MM.1S (cell line): ENCODE measurements at regions not wholly inside any gene's neighbourhood (a gene's known extent, or its start where the extent isn't known, plus 50 kb on each side); places are given as distances from the start of the nearest gene placed in this dataset.

ENCODE experiments used
- DNase-seq: peaks from one replicate; pipeline ENCODE4 v3.0.0-alpha.2; 2015
- H2AFZ ChIP-seq: fragments of 300-600 bp; sonication (generic); 2 replicates; pipeline ENCODE4 v1.6.0; 2016; ENCODE audit warnings: antibody characterized with exemption, low read length
- H3F3A ChIP-seq: fragments of 300-600 bp; sonication (generic); 2 replicates; pipeline ENCODE4 v1.6.1; 2016; ENCODE audit warnings: mild to moderate bottlenecking, antibody characterized with exemption, low read length, moderate library complexity, mixed read lengths; ENCODE audit not compliant: insufficient read depth
- H3K27ac ChIP-seq: fragments of 300-600 bp; sonication (generic); 2 replicates; pipeline ENCODE4 v1.5.1; 2016; ENCODE audit warnings: mild to moderate bottlenecking, low read length
- H3K27me3 ChIP-seq: fragments of 300-600 bp; sonication (generic); replicated peaks from 2 replicates; pipeline ENCODE4 v1.6.0; 2016; ENCODE audit warnings: low read length; ENCODE audit not compliant: insufficient read depth
- H3K36me3 ChIP-seq: fragments of 300-600 bp; sonication (generic); replicated peaks from 2 replicates; pipeline ENCODE4 v1.6.1; 2016; ENCODE audit warnings: mild to moderate bottlenecking, low read length, mixed read lengths; ENCODE audit not compliant: insufficient read depth
- H3K4me1 ChIP-seq: fragments of 300-600 bp; sonication (generic); 2 replicates; pipeline ENCODE4 v1.6.1; 2016; ENCODE audit warnings: low read length, mixed read lengths
- H3K4me2 ChIP-seq: fragments of 300-600 bp; sonication (generic); 2 replicates; pipeline ENCODE4 v1.6.0; 2016; ENCODE audit warnings: low read depth, low read length
- H3K4me3 ChIP-seq: fragments of 300-600 bp; sonication (generic); 2 replicates; pipeline ENCODE4 v1.5.1; 2016; ENCODE audit warnings: low read length, mixed read lengths
- H3K79me2 ChIP-seq: fragments of 300-600 bp; sonication (generic); 2 replicates; pipeline ENCODE4 v1.6.1; 2016; ENCODE audit warnings: mixed run types, low read length, mixed read lengths
- H3K9ac ChIP-seq: fragments of 300-600 bp; sonication (generic); 2 replicates; pipeline ENCODE4 v1.6.1; 2016; ENCODE audit warnings: low read length, mixed read lengths
- H3K9me2 ChIP-seq: fragments of 300-600 bp; sonication (generic); replicated peaks from 2 replicates; pipeline ENCODE4 v1.6.1; 2016; ENCODE audit warnings: mild to moderate bottlenecking, low read length, mixed read lengths; ENCODE audit not compliant: insufficient read depth
- H3K9me3 ChIP-seq: fragments of 300-600 bp; sonication (generic); replicated peaks from 2 replicates; pipeline ENCODE4 v1.6.1; 2016; ENCODE audit warnings: mild to moderate bottlenecking, low read length, mixed read lengths; ENCODE audit not compliant: insufficient read depth
- H4K20me1 ChIP-seq: fragments of 300-600 bp; sonication (generic); 2 replicates; pipeline ENCODE4 v1.6.1; 2016; ENCODE audit warnings: mild to moderate bottlenecking, low read length, moderate library complexity, mixed read lengths; ENCODE audit not compliant: insufficient read depth
- EZH2 ChIP-seq: fragments of 300-600 bp; sonication (generic); optimal IDR thresholded peaks from 2 replicates; pipeline ENCODE3; 2017; ENCODE audit warnings: low read depth, mild to moderate bottlenecking, antibody characterized with exemption, low read length, mixed read lengths
- EZH2phosphoT487 ChIP-seq: fragments of 300-600 bp; sonication (generic); IDR thresholded peaks from 2 replicates; pipeline ENCODE4 v1.6.1; 2018; ENCODE audit warnings: antibody characterized with exemption, low read length
- TF ChIP-seq, protein P1 (sequence below): fragments of 300-600 bp; sonication (generic); IDR thresholded peaks from 2 replicates; pipeline ENCODE4 v1.5.1; 2016; ENCODE audit warnings: antibody characterized with exemption, low read length, mixed read lengths

DNA sequence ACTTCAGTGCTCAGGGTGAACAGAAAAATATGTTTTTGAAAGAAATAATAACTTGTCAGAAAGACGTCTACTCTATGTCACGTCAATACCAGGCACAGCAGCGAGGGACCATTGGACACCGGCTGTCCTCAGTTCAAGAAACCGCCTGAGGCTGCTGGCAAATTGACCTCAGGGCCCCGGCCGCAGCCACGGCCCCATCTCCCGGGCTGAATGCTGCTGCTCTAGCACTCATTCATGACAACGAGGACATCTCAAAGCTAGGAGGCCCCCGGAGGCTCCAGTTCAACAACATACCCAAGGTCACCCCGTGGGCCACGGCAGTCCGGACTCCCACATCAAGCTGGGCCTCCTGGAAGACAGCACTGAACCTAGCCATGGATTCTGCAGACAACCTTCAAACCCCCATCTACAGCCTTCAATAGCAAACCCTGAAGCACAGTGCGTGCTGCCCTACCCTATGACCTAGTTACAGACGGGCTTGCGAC, 204.0 kb upstream of the NSMCE3 start:
- no peaks in the 10 kb centered on the region for H3K9me3 ChIP-seq
- no peak overlapping the region for H3K27ac ChIP-seq
- no peak overlapping the region for H3K9ac ChIP-seq
- no peak for DNase-seq
- no peaks in the 10 kb centered on the region for H3K27me3 ChIP-seq
- TF ChIP-seq EZH2 (no peak), EZH2phosphoT487 (no peak)
- TF ChIP-seq, protein P1, sequence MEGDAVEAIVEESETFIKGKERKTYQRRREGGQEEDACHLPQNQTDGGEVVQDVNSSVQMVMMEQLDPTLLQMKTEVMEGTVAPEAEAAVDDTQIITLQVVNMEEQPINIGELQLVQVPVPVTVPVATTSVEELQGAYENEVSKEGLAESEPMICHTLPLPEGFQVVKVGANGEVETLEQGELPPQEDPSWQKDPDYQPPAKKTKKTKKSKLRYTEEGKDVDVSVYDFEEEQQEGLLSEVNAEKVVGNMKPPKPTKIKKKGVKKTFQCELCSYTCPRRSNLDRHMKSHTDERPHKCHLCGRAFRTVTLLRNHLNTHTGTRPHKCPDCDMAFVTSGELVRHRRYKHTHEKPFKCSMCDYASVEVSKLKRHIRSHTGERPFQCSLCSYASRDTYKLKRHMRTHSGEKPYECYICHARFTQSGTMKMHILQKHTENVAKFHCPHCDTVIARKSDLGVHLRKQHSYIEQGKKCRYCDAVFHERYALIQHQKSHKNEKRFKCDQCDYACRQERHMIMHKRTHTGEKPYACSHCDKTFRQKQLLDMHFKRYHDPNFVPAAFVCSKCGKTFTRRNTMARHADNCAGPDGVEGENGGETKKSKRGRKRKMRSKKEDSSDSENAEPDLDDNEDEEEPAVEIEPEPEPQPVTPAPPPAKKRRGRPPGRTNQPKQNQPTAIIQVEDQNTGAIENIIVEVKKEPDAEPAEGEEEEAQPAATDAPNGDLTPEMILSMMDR, result no peak
- H3K4me3 ChIP-seq, result no peak overlapping the region
- no peaks in the 10 kb centered on the region for H3K9me2 ChIP-seq
- no peak overlapping the region for H2AFZ ChIP-seq
- H3K79me2 ChIP-seq, result no peaks in the 10 kb centered on the region
- H3F3A ChIP-seq, result no peaks in the 10 kb centered on the region
- no peaks in the 10 kb centered on the region for H3K36me3 ChIP-seq
- no peaks in the 10 kb centered on the region for H4K20me1 ChIP-seq
- no peak overlapping the region for H3K4me2 ChIP-seq
- H3K4me1 ChIP-seq, result no peaks in the 10 kb centered on the region

DNA sequence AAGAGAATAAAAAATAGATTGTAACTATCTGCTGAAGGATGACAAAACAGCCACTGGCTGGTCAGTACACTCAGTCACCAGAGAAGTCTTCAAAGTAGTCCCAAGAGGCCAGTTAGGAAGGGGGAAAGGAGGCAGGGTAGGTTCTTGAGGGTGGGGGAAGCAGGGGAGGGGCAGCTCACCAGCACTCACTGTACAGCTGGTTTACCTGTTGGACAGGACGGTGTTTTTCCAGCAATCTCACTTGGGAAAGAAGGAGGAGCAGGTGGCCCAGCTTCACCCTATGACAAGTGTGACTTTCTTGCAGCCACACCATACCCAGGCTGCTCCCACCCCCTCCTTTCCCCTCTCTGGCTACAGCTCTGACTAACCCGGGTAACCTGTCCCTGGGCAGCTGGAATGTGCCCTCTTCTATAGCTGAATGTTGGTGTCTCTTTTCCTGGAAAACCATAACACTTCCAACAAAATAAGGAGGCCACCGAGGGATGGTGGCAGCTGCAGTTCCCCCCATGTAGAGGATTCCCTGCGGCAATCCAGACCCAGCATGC, 203.4 kb upstream of the NSMCE3 start:
- H3K4me1 ChIP-seq, result no peaks in the 10 kb centered on the region
- H3K4me2 ChIP-seq, result no peak overlapping the region
- H3K36me3 ChIP-seq, result no peaks in the 10 kb centered on the region
- no peaks in the 10 kb centered on the region for H3F3A ChIP-seq
- no peaks in the 10 kb centered on the region for H4K20me1 ChIP-seq
- TF ChIP-seq EZH2, result no peak
- no peak for TF ChIP-seq EZH2phosphoT487
- TF ChIP-seq, protein P1, result no peak
- H3K27ac ChIP-seq, result no peak overlapping the region
- no peaks in the 10 kb centered on the region for H3K27me3 ChIP-seq
- no peaks in the 10 kb centered on the region for H3K9me3 ChIP-seq
- DNase-seq, result no peak
- no peaks in the 10 kb centered on the region for H3K79me2 ChIP-seq
- H2AFZ ChIP-seq, result no peak overlapping the region
- H3K9me2 ChIP-seq, result no peaks in the 10 kb centered on the region
- H3K4me3 ChIP-seq, result no peak overlapping the region
- H3K9ac ChIP-seq, result no peak overlapping the region

DNA sequence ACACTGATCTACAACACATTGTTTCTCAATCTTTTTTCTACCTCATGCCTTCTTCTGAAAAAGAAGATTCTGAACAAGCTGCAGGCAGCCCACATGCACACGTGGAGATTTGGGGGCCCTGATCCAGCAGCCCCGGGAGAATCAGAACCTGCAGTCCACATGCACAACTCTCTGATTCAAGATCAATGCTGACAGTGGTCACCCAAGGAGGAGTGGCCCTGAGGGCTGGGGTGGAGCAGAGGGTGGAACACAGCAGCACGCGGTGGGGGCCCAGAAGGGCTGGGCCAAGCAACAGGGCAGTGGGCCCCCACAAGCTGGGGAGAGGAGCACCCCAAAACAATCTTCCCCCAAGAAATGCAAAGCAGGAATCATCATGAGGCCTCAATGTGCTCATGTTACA, 202.1 kb upstream of the NSMCE3 start:
- Histone ChIP-seq H4K20me1 (no peaks in the 10 kb centered on the region), H3F3A (no peaks in the 10 kb centered on the region), H3K9ac (no peak overlapping the region), H3K9me3 (no peaks in the 10 kb centered on the region), H3K4me1 (no peaks in the 10 kb centered on the region), H3K9me2 (no peaks in the 10 kb centered on the region), H3K4me2 (no peak overlapping the region), H3K27me3 (no peaks in the 10 kb centered on the region), H3K27ac (no peak overlapping the region), H3K36me3 (no peaks in the 10 kb centered on the region), H2AFZ (no peak overlapping the region), H3K4me3 (no peak overlapping the region), H3K79me2 (no peaks in the 10 kb centered on the region)
- no peak for DNase-seq
- no peak for TF ChIP-seq EZH2phosphoT487
- no peak for TF ChIP-seq EZH2
- TF ChIP-seq, protein P1, result no peak
